CD14-positive monocyte (primary cell): ENCODE measurements at regions not wholly inside any gene's neighbourhood (a gene's known extent, or its start where the extent isn't known, plus 50 kb on each side); places are given as distances from the start of the nearest gene placed in this dataset.
"Not testable (repeated sequence)": the region's sequence is repeated elsewhere in the genome, so short reads cannot be mapped to it uniquely, and the experiment has no call there.

Experiments
- DNase-seq, 3 donors: peaks; one replicate each; pipeline ENCODE4 v3.0.0-alpha.2; 2011 to 2022
- H2AFZ ChIP-seq: 2 replicates; pipeline ENCODE4 v1.6.0; 2012; ENCODE audit warnings: mild to moderate bottlenecking, low read depth, low read length, inconsistent platforms; ENCODE audit not compliant: insufficient read depth, poor library complexity, severe bottlenecking
- H3K27ac ChIP-seq, 2 donors: 1 replicate in 1 of 2; 2 replicates in 1 of 2; pipeline ENCODE4 v1.5.1; 2012 to 2013; ENCODE audit warnings: low read length in 2 of 2, control low read depth in 1 of 2, inconsistent platforms in 1 of 2, low read depth in 1 of 2, mild to moderate bottlenecking in 1 of 2
- H3K27me3 ChIP-seq, 2 donors: one replicate each; pipeline versions ENCODE4 v1.6.0 to v1.6.1; 2011 to 2013; ENCODE audit warnings: low read length in 2 of 2; ENCODE audit not compliant: control insufficient read depth in 2 of 2, insufficient read depth in 2 of 2
- H3K36me3 ChIP-seq, 2 donors: replicated peaks in 1 of 2; 1 replicate in 1 of 2; 2 replicates in 1 of 2; pipeline versions ENCODE4 v1.5.1 to v1.6.1; 2012 to 2013; ENCODE audit warnings: low read length in 2 of 2, control low read depth in 1 of 2, inconsistent platforms in 1 of 2, mild to moderate bottlenecking in 1 of 2; ENCODE audit not compliant: insufficient read depth in 2 of 2, control insufficient read depth in 1 of 2
- H3K4me1 ChIP-seq, 2 donors: 1 replicate in 1 of 2; 2 replicates in 1 of 2; pipeline versions ENCODE4 v1.5.1 to v1.6.1; 2012 to 2013; ENCODE audit warnings: low read length in 2 of 2, control low read depth in 1 of 2, inconsistent platforms in 1 of 2, mild to moderate bottlenecking in 1 of 2, moderate library complexity in 1 of 2; ENCODE audit not compliant: insufficient read depth in 2 of 2, control insufficient read depth in 1 of 2
- H3K4me2 ChIP-seq: replicated peaks from 2 replicates; pipeline ENCODE3; 2012; ENCODE audit warnings: low read length, moderate library complexity, mild to moderate bottlenecking; ENCODE audit not compliant: poor library complexity, severe bottlenecking; ENCODE audit errors: extremely low read depth
- H3K4me3 ChIP-seq, 3 experiments: fragments of 200-600 bp in 1 of 3; sonication (generic) in 1 of 3; replicated peaks in 1 of 3; 1 replicate in 2 of 3; 2 replicates in 1 of 3; pipeline ENCODE4 v1.5.1; 2011 to 2013; ENCODE audit warnings: low read length in 3 of 3, mild to moderate bottlenecking in 3 of 3, control low read depth in 2 of 3, low read depth in 2 of 3, inconsistent platforms in 1 of 3, moderate library complexity in 1 of 3
- H3K79me2 ChIP-seq: 2 replicates; pipeline ENCODE4 v1.6.0; 2012; ENCODE audit warnings: mild to moderate bottlenecking, control low read depth, inconsistent platforms, low read length, moderate library complexity; ENCODE audit not compliant: insufficient read depth
- H3K9ac ChIP-seq: 2 replicates; pipeline ENCODE4 v1.6.0; 2017; ENCODE audit warnings: low read length, mild to moderate bottlenecking; ENCODE audit not compliant: insufficient read depth, poor library complexity, severe bottlenecking
- H3K9me3 ChIP-seq, 2 donors: replicated peaks in 1 of 2; 1 replicate in 1 of 2; 2 replicates in 1 of 2; pipeline versions ENCODE4 v1.5.1 to v1.6.1; 2012 to 2013; ENCODE audit warnings: low read length in 2 of 2, control low read depth in 1 of 2; ENCODE audit not compliant: control insufficient read depth in 1 of 2, insufficient read depth in 1 of 2
- H4K20me1 ChIP-seq: 2 replicates; pipeline ENCODE4 v1.6.0; 2012; ENCODE audit warnings: mild to moderate bottlenecking, low read length, control low read depth, moderate library complexity; ENCODE audit not compliant: insufficient read depth
- H3K27ac Mint-ChIP-seq, 7 donors: one replicate each; pipeline ENCODE4 v1.8.0; 2020; ENCODE audit warnings: mild to moderate bottlenecking in 7 of 7, mixed read lengths in 7 of 7, moderate library complexity in 6 of 7, inconsistent platforms in 2 of 7
- H3K27me3 Mint-ChIP-seq, 3 donors: one replicate each; pipeline ENCODE4 v1.8.0; 2021 to 2022; ENCODE audit warnings: low read depth in 3 of 3, mild to moderate bottlenecking in 3 of 3, mixed read lengths in 3 of 3, moderate library complexity in 3 of 3, inconsistent platforms in 1 of 3
- H3K36me3 Mint-ChIP-seq, 2 donors: one replicate each; pipeline ENCODE4 v1.8.0; 2020; ENCODE audit warnings: mixed read lengths in 2 of 2, inconsistent platforms in 1 of 2, mild to moderate bottlenecking in 1 of 2
- H3K4me1 Mint-ChIP-seq: one replicate; pipeline ENCODE4 v1.8.0; 2020; ENCODE audit warnings: mild to moderate bottlenecking, mixed read lengths
- H3K4me3 Mint-ChIP-seq, 2 donors: one replicate each; pipeline ENCODE4 v1.8.0; 2020; ENCODE audit warnings: mild to moderate bottlenecking in 2 of 2, mixed read lengths in 2 of 2, moderate library complexity in 1 of 2
- H3K9me3 Mint-ChIP-seq, 7 donors: one replicate each; pipeline ENCODE4 v1.8.0; 2020 to 2022; ENCODE audit warnings: mixed read lengths in 7 of 7, mild to moderate bottlenecking in 6 of 7, moderate library complexity in 6 of 7, inconsistent platforms in 2 of 7
- CTCF ChIP-seq: fragments of 200-600 bp; IDR thresholded peaks from one replicate; pipeline ENCODE4 v1.8.0; 2022; ENCODE audit warnings: antibody characterized with exemption, mild to moderate bottlenecking
- WGBS: methylation state at CpG from one replicate; pipeline ENCODE4 v1.1.5; 2013; ENCODE audit warnings: missing lambda C conversion rate; ENCODE audit not compliant: insufficient coverage; 5-methylcytosine and 5-hydroxymethylcytosine counted together
- intact Hi-C, 2 donors: fragments of 100-400 bp; cut with micrococcal nuclease; formaldehyde crosslinking; loops; one replicate each; pipeline versions ENCODE4 v1.15.0 to v1.15.1; 2023

DNA sequence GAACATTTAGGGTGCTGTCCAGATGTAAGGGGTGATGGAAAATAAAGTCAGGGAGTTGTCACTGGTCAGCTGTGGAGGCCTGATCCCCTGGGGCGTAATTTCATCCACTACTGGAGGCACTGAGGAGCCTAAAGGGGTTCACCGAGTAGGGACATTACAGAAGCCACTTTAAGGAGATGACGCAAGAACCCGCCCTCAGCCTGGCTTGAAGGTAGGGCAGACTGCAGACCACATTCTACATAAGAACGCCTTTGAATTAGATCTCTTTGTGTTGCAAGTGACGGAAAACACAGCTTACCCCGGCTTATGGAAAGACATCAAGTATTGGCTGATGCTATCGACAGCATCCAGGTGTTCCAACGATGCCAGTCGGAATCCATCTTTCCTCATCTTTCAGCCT is 462.7 kb upstream of the CDH4 start:
- no peaks in the 10 kb centered on the region for H3K36me3 ChIP-seq
- H3K27ac ChIP-seq: no peak overlapping the region
- Mint-ChIP-seq H3K27me3 (peaks cover 2% of the 10 kb centered on the region in 3 donors), H3K4me3 (no peak overlapping the region), H3K9me3 (peaks cover 0 to 13% (median 4%) of the 10 kb centered on the region in 7 donors), H3K27ac (no peak overlapping the region), H3K36me3 (no peaks in the 10 kb centered on the region), H3K4me1 (no peaks in the 10 kb centered on the region)
- no peaks in the 10 kb centered on the region for H3K4me1 ChIP-seq
- WGBS: 94% methylated on average over 9 of the region's 10 CpGs
- H4K20me1 ChIP-seq: no peaks in the 10 kb centered on the region
- no peak overlapping the region for H3K4me3 ChIP-seq
- no peak for DNase-seq
- no peaks in the 10 kb centered on the region for H3K27me3 ChIP-seq
- no peak overlapping the region for H3K9ac ChIP-seq
- H3K79me2 ChIP-seq: no peaks in the 10 kb centered on the region
- no peak overlapping the region for H3K4me2 ChIP-seq
- intact Hi-C loops: no loop called here
- H2AFZ ChIP-seq: no peak overlapping the region
- H3K9me3 ChIP-seq: no peaks in the 10 kb centered on the region
- no peak for TF ChIP-seq CTCF

DNA sequence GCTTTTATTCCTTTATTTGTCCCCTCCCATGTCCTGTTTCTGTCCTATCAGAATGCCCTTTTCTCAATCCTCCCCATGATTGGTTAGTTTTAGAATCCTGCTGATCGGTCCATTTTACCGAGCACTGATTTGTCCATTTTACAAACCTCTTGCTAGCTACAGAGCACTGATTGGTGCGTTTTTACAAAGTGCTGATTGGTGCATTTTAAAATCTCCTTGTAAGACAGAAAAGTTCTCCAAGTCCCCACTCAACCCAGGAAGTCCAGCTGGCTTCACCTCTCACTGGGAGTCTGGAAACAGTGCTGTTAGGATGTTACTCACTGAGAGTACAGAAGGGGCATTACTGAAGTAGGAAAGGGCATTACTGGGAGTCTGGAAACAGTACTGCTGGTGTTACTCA is 461.7 kb upstream of the CDH4 start:
- H3K36me3 Mint-ChIP-seq, H3K36me3 ChIP-seq, DNase-seq, H4K20me1 ChIP-seq, H3K4me3 Mint-ChIP-seq, H3K4me1 ChIP-seq, H3K9ac ChIP-seq, H3K27ac ChIP-seq, H2AFZ ChIP-seq, H3K27ac Mint-ChIP-seq, H3K4me1 Mint-ChIP-seq, H3K4me2 ChIP-seq, H3K27me3 Mint-ChIP-seq, H3K9me3 ChIP-seq, intact Hi-C loops, H3K27me3 ChIP-seq, H3K79me2 ChIP-seq, H3K4me3 ChIP-seq: not testable (repeated sequence)
- WGBS: no CpG with 5 or more reads among the region's 3 CpGs
- peaks cover 0 to 13% (median 5%) of the 10 kb centered on the region in 7 donors for H3K9me3 Mint-ChIP-seq
